ENCODE measurements at regions not wholly inside any gene's neighbourhood (a gene's known extent, or its start where the extent isn't known, plus 50 kb on each side); places are given as distances from the start of the nearest gene placed in this dataset.

- H3K36me3 ChIP-seq = no peaks in the 10 kb centered on the region
- TF ChIP-seq CTCF (IDR thresholded peaks at IDR 0.05) (no peak), POLR2A (IDR thresholded peaks at IDR 0.05) (no peak)
- no peak overlapping the region for H3K27ac ChIP-seq
- intact Hi-C loops (cut with DNase I) = no loop called here
- ATAC-seq (no peak), DNase-seq (no peak)
- no peaks in the 10 kb centered on the region for H3K9me3 ChIP-seq
- H3K4me1 ChIP-seq = no peaks in the 10 kb centered on the region
- H3K27me3 ChIP-seq = no peaks in the 10 kb centered on the region
- H3K4me3 ChIP-seq = no peak overlapping the region
- WGBS (ENCODE audit: insufficient coverage, low coverage, low lambda C conversion rate, missing lambda C conversion rate) = no CpG with 5 or more reads among the region's 3 CpGs
These were observed 112.4 kb upstream of the VSTM2B start for GRCh38 chr19:29413435-29413834.

DNA sequence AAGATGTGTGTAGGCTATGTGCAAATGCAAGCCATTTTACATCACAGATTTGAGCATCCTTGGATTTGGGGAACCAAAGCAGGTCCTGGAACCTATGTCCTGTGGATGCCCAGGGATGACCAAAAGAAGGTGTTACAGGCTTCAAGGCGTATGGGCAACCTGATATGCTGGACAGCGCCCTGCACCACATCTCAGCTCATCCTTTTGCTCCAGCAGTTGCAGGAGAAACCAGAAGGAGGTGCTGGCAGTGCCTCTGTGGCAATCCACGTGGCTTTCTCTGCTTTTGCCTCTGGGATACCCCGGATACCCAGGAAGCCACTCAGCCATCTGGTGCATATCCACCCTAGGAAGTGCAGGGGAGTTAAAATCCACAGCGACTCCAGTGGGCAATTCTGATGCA lies 110.3 kb upstream of the VSTM2B start:
- DNase-seq (no peak), ATAC-seq (no peak)
- intact Hi-C loops (cut with DNase I) = no loop called here
- H3K9me3 ChIP-seq = no peaks in the 10 kb centered on the region
- H3K27ac ChIP-seq = no peak overlapping the region
- TF ChIP-seq CTCF (IDR thresholded peaks at IDR 0.05) (no peak), POLR2A (IDR thresholded peaks at IDR 0.05) (no peak)
- no peaks in the 10 kb centered on the region for H3K27me3 ChIP-seq
- no peak overlapping the region for H3K4me3 ChIP-seq
- no peaks in the 10 kb centered on the region for H3K36me3 ChIP-seq
- no CpG with 5 or more reads among the region's 5 CpGs for WGBS (ENCODE audit: insufficient coverage, low coverage, low lambda C conversion rate, missing lambda C conversion rate)
- no peaks in the 10 kb centered on the region for H3K4me1 ChIP-seq

DNA sequence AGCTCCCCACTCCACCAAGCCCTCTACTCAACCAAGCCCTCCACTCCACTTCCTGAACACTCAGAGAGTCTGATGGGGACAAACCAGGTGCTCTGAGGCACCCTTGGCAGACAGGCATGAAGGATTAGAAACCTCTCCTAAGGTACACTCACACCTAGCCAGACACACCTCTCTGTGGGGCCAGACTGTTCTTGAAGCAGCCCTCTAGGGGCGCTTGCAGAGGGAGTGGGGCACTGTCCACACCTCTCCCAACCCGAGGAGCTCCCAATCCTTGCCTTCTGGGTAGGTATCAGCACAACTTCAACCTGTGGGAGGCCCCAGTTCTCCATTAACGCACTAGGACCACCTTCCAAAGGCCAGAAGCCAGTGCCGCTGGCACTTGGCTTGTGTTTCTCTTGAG lies 108.7 kb upstream of the VSTM2B start:
- intact Hi-C loops (cut with DNase I) = no loop called here
- Histone ChIP-seq H3K36me3 (no peaks in the 10 kb centered on the region), H3K27me3 (no peaks in the 10 kb centered on the region), H3K9me3 (no peaks in the 10 kb centered on the region), H3K27ac (no peak overlapping the region), H3K4me3 (no peak overlapping the region), H3K4me1 (no peaks in the 10 kb centered on the region)
- WGBS (ENCODE audit: insufficient coverage, low coverage, low lambda C conversion rate, missing lambda C conversion rate) = 27% methylated on average over 2 of the region's 4 CpGs
- ATAC-seq = no peak
- TF ChIP-seq POLR2A (IDR thresholded peaks at IDR 0.05) (no peak), CTCF (IDR thresholded peaks at IDR 0.05) (no peak)
- DNase-seq = no peak

DNA sequence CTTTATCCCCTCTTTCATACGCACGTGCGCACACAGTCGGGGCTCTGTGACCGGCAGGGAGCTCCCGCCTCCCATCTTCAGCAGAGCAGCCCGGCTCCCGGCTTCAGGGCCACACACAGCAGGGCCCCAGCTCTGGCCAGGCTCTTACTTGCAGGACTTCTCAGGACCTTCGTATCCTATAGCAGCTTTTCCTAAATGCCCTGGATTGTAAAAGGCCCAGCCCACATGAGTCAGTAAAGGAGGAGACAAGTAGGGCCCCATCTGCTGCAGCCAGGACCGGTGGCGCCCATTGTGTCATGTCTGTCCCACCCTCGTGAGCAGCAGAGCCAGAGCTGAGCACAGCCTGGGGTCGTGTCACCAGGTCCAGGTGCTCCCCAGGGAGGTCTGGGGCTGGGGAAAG lies 107.6 kb upstream of the VSTM2B start:
- ATAC-seq (no peak), DNase-seq (no peak)
- no peaks in the 10 kb centered on the region for H3K27me3 ChIP-seq
- no peaks in the 10 kb centered on the region for H3K4me1 ChIP-seq
- TF ChIP-seq CTCF (IDR thresholded peaks at IDR 0.05) (no peak), POLR2A (IDR thresholded peaks at IDR 0.05) (no peak)
- WGBS (ENCODE audit: insufficient coverage, low coverage, low lambda C conversion rate, missing lambda C conversion rate) = 64% methylated on average over 9 of the region's 13 CpGs
- no peaks in the 10 kb centered on the region for H3K36me3 ChIP-seq
- no peak overlapping the region for H3K27ac ChIP-seq
- intact Hi-C loops (cut with DNase I) = no loop called here
- H3K4me3 ChIP-seq = no peak overlapping the region
- no peaks in the 10 kb centered on the region for H3K9me3 ChIP-seq

GRCh38 chr19:29420065-29420464 lies 105.7 kb upstream of the VSTM2B start:
- Histone ChIP-seq H3K36me3 (no peaks in the 10 kb centered on the region), H3K27me3 (no peaks in the 10 kb centered on the region), H3K27ac (no peak overlapping the region), H3K9me3 (no peaks in the 10 kb centered on the region), H3K4me1 (no peaks in the 10 kb centered on the region), H3K4me3 (no peak overlapping the region)
- intact Hi-C loops (cut with DNase I) = no loop called here
- TF ChIP-seq CTCF (IDR thresholded peaks at IDR 0.05) (no peak), POLR2A (IDR thresholded peaks at IDR 0.05) (no peak)
- DNase-seq (no peak), ATAC-seq (no peak)
- WGBS (ENCODE audit: insufficient coverage, low coverage, low lambda C conversion rate, missing lambda C conversion rate) = 84% methylated on average over 3 of the region's 5 CpGs

Data from right lobe of liver (tissue), 6 donors.